Lung (tissue), 11 donors: ENCODE measurements at regions not wholly inside any gene's neighbourhood (a gene's known extent, or its start where the extent isn't known, plus 50 kb on each side); places are given as distances from the start of the nearest gene placed in this dataset.

Source experiments
- ATAC-seq: fragments of 200-7000 bp; cut with Tn5 transposase; one replicate; pipeline ENCODE4 v1.9.1; 2020; ENCODE audit warnings: moderate number of reproducible peaks; ENCODE audit not compliant: insufficient read depth, low FRiP score
- DNase-seq, 3 donors: peaks; one replicate each; pipeline ENCODE4 v3.0.0-alpha.2; 2013 to 2017
- H3K27ac ChIP-seq, 2 donors: one replicate each; pipeline ENCODE4 v1.5.1; 2013; ENCODE audit warnings: mild to moderate bottlenecking in 2 of 2, moderate library complexity in 2 of 2, control low read depth in 1 of 2, inconsistent platforms in 1 of 2, low read depth in 1 of 2, low read length in 1 of 2
- H3K27me3 ChIP-seq, 3 donors: one replicate each; pipeline ENCODE4 v1.5.1; 2013; ENCODE audit warnings: low read length in 2 of 3; ENCODE audit not compliant: control insufficient read depth in 3 of 3, insufficient read depth in 3 of 3
- H3K36me3 ChIP-seq, 4 donors: one replicate each; pipeline ENCODE4 v1.5.1; 2013; ENCODE audit warnings: low read length in 4 of 4, mild to moderate bottlenecking in 1 of 4, moderate library complexity in 1 of 4; ENCODE audit not compliant: control insufficient read depth in 4 of 4, insufficient read depth in 4 of 4
- H3K4me1 ChIP-seq, 5 donors: one replicate each; pipeline ENCODE4 v1.5.1; 2013; ENCODE audit warnings: low read length in 5 of 5, mild to moderate bottlenecking in 2 of 5, moderate library complexity in 1 of 5; ENCODE audit not compliant: control insufficient read depth in 5 of 5, insufficient read depth in 5 of 5
- H3K4me3 ChIP-seq: one replicate; pipeline ENCODE4 v1.5.1; 2013; ENCODE audit warnings: mild to moderate bottlenecking, control low read depth, moderate library complexity
- H3K9ac ChIP-seq, 2 donors: one replicate each; pipeline ENCODE4 v1.5.1; 2013; ENCODE audit warnings: low read length in 2 of 2, control low read depth in 1 of 2; ENCODE audit not compliant: insufficient read depth in 1 of 2
- H3K9me3 ChIP-seq, 4 donors: one replicate each; pipeline ENCODE4 v1.5.1; 2013; ENCODE audit warnings: low read length in 3 of 4, mild to moderate bottlenecking in 1 of 4, moderate library complexity in 1 of 4; ENCODE audit not compliant: control insufficient read depth in 4 of 4, insufficient read depth in 3 of 4
- CTCF ChIP-seq: IDR thresholded peaks from 2 replicates; pipeline ENCODE4 v1.5.1; 2012; ENCODE audit warnings: mild to moderate bottlenecking; ENCODE audit errors: control extremely low read depth, extremely low read depth
- whole genome bisulfite sequencing, 2 donors: extraction: QIAGEN DNeasy Blood & Tissue Kit; methylation state at CpG; one replicate each; pipeline ENCODE4 v1.1.7; 2013; 5-methylcytosine and 5-hydroxymethylcytosine counted together
- donor health status: control.
- donor health status: control.
- donor health status: Bipolar disorder and iron deficiency.
- donor health status: healthy.
- donor health status: DM: yes; HTN: yes; CAD: no.

- Histone ChIP-seq H3K36me3 (no peaks in the 10 kb centered on the region), H3K4me3 (no peak overlapping the region), H3K9ac (no peak overlapping the region), H3K27me3 (no peaks in the 10 kb centered on the region), H3K4me1 (no peaks in the 10 kb centered on the region), H3K27ac (no peak overlapping the region), H3K9me3 (no peaks in the 10 kb centered on the region)
- no peak for DNase-seq
- 90 to 91% methylated on average over 5 of the region's 5 CpGs for WGBS, 2 donors
- no peak for TF ChIP-seq CTCF
- ATAC-seq, result no peak
These were observed 183.4 kb upstream of the PLEKHA5 start for GRCh38 chr12:18946106-18946505.

- Histone ChIP-seq H3K27me3 (no peaks in the 10 kb centered on the region), H3K9me3 (no peaks in the 10 kb centered on the region), H3K9ac (no peak overlapping the region), H3K4me1 (peaks cover 0 to 4% (median 0%) of the 10 kb centered on the region in 5 donors), H3K4me3 (no peak overlapping the region), H3K36me3 (no peaks in the 10 kb centered on the region), H3K27ac (no peak overlapping the region)
- TF ChIP-seq CTCF, result no peak
- no peak for DNase-seq
- no peak for ATAC-seq
- 50 to 62% methylated on average over 6 of the region's 6 CpGs for WGBS, 2 donors
These were observed 178.3 kb upstream of the PLEKHA5 start for GRCh38 chr12:18951218-18951617.

GRCh38 chr12:18953505-18953904 lies 176.0 kb upstream of the PLEKHA5 start:
- 19 to 38% methylated on average over 1 of the region's 1 CpG for WGBS, 2 donors
- Histone ChIP-seq H3K9me3 (no peaks in the 10 kb centered on the region), H3K27me3 (no peaks in the 10 kb centered on the region), H3K4me3 (no peak overlapping the region), H3K36me3 (no peaks in the 10 kb centered on the region), H3K9ac (no peak overlapping the region), H3K27ac (no peak overlapping the region), H3K4me1 (peaks cover 0 to 4% (median 0%) of the 10 kb centered on the region in 5 donors)
- TF ChIP-seq CTCF, result no peak
- DNase-seq, result peak in 2 of 3 donors; percentile 18 to 53
- no peak for ATAC-seq

- Histone ChIP-seq H3K9me3 (no peaks in the 10 kb centered on the region), H3K27ac (no peak overlapping the region), H3K4me3 (no peak overlapping the region), H3K9ac (no peak overlapping the region), H3K27me3 (no peaks in the 10 kb centered on the region), H3K36me3 (no peaks in the 10 kb centered on the region), H3K4me1 (peaks cover 0 to 4% (median 0%) of the 10 kb centered on the region in 5 donors)
- ATAC-seq (no peak), DNase-seq (no peak)
- WGBS, 2 donors, result 77 to 82% methylated on average over 3 of the region's 3 CpGs
- no peak for TF ChIP-seq CTCF
These were observed 173.9 kb upstream of the PLEKHA5 start for GRCh38 chr12:18955594-18955993.
